SK-N-SH treated with all-trans-retinoic acid at 6 μM for 48 hours (cell line): ENCODE measurements at regions not wholly inside any gene's neighbourhood (a gene's known extent, or its start where the extent isn't known, plus 50 kb on each side); places are given as distances from the start of the nearest gene placed in this dataset.

Source experiments
- ATAC-seq: fragments of 200-7000 bp; cut with Tn5 transposase; 3 replicates; pipeline ENCODE4 v1.9.1; 2020; ENCODE audit warnings: mild to moderate bottlenecking, moderate library complexity
- ARNTL ChIP-seq: fragments of 450-650 bp; formaldehyde crosslinking; IDR thresholded peaks from 2 replicates; pipeline ENCODE4 v1.5.0; 2020; ENCODE audit warnings: low read depth, mild to moderate bottlenecking, moderate library complexity, borderline replicate concordance
- BACH2 ChIP-seq: fragments of 250-450 bp; sonication (Bioruptor Pico); IDR thresholded peaks from 2 replicates; pipeline ENCODE4 v1.9.0; 2021; ENCODE audit warnings: mild to moderate bottlenecking, borderline replicate concordance
- CSDC2 ChIP-seq: fragments of 250-450 bp; sonication (Bioruptor Pico); IDR thresholded peaks from 2 replicates; pipeline ENCODE4 v1.5.0; 2020; ENCODE audit warnings: mild to moderate bottlenecking, moderate library complexity
- ESRRG ChIP-seq: fragments of 250-450 bp; sonication (Bioruptor Pico); IDR thresholded peaks from 2 replicates; pipeline ENCODE4 v1.6.1; 2021; ENCODE audit warnings: mild to moderate bottlenecking
- GLIS3 ChIP-seq: fragments of 250-450 bp; sonication (Bioruptor Pico); IDR thresholded peaks from 2 replicates; pipeline ENCODE4 v1.5.0; 2020; ENCODE audit warnings: mild to moderate bottlenecking, moderate library complexity
- ISL1 ChIP-seq: fragments of 250-450 bp; sonication (Bioruptor Pico); IDR thresholded peaks from 2 replicates; pipeline ENCODE4 v2.1.2; 2022; ENCODE audit warnings: mild to moderate bottlenecking, moderate library complexity
- OSR1 ChIP-seq: fragments of 250-450 bp; sonication (Bioruptor Pico); IDR thresholded peaks from 2 replicates; pipeline ENCODE4 v1.8.0; 2022; ENCODE audit warnings: moderate library complexity, mild to moderate bottlenecking, inconsistent platforms
- SNAI2 ChIP-seq: fragments of 250-450 bp; sonication (Bioruptor Pico); IDR thresholded peaks from 2 replicates; pipeline ENCODE4 v1.5.0; 2020; ENCODE audit warnings: mild to moderate bottlenecking, moderate library complexity
- TOX ChIP-seq: fragments of 250-450 bp; sonication (Bioruptor Pico); IDR thresholded peaks from 2 replicates; pipeline ENCODE4 v1.8.0; 2021; ENCODE audit warnings: mild to moderate bottlenecking, moderate library complexity, borderline replicate concordance
- ZFP3 ChIP-seq: fragments of 250-450 bp; sonication (Bioruptor Pico); IDR thresholded peaks from 2 replicates; pipeline ENCODE4 v1.5.0; 2020; ENCODE audit warnings: mild to moderate bottlenecking, moderate library complexity
- ZFP30 ChIP-seq: fragments of 450-650 bp; formaldehyde crosslinking; IDR thresholded peaks from 2 replicates; pipeline ENCODE4 v1.5.0; 2022; ENCODE audit warnings: mild to moderate bottlenecking, moderate library complexity
- ZNF565 ChIP-seq: fragments of 450-650 bp; formaldehyde crosslinking; conservative IDR thresholded peaks from 2 replicates; pipeline ENCODE4 v1.5.0; 2020; ENCODE audit warnings: low read depth, mild to moderate bottlenecking, moderate library complexity
- ZNF70 ChIP-seq: fragments of 450-650 bp; formaldehyde crosslinking; IDR thresholded peaks from 2 replicates; pipeline ENCODE4 v1.5.0; 2020; ENCODE audit warnings: mild to moderate bottlenecking, moderate library complexity
- ZNF8 ChIP-seq: fragments of 450-650 bp; formaldehyde crosslinking; IDR thresholded peaks from 2 replicates; pipeline ENCODE4 v1.5.0; 2020; ENCODE audit warnings: mild to moderate bottlenecking, moderate library complexity
- TF ChIP-seq, protein P1 (sequence below): fragments of 250-450 bp; sonication (Bioruptor Pico); IDR thresholded peaks from 2 replicates; pipeline ENCODE4 v1.5.1; 2021; ENCODE audit warnings: mild to moderate bottlenecking, moderate library complexity
- TF ChIP-seq, protein P2 (sequence below): fragments of 250-450 bp; sonication (Bioruptor Pico); IDR thresholded peaks from 2 replicates; pipeline ENCODE4 v1.8.0; 2020; ENCODE audit warnings: mild to moderate bottlenecking, moderate library complexity, borderline replicate concordance
- TF ChIP-seq, protein P3 (sequence below): fragments of 250-450 bp; sonication (Bioruptor Pico); IDR thresholded peaks from 2 replicates; pipeline ENCODE4 v1.5.1; 2020; ENCODE audit warnings: low read depth, mild to moderate bottlenecking, moderate library complexity
- TF ChIP-seq, protein P4 (sequence below): fragments of 250-450 bp; sonication (Bioruptor Pico); IDR thresholded peaks from 2 replicates; pipeline ENCODE4 v1.5.0; 2020; ENCODE audit warnings: mild to moderate bottlenecking, moderate library complexity

DNA sequence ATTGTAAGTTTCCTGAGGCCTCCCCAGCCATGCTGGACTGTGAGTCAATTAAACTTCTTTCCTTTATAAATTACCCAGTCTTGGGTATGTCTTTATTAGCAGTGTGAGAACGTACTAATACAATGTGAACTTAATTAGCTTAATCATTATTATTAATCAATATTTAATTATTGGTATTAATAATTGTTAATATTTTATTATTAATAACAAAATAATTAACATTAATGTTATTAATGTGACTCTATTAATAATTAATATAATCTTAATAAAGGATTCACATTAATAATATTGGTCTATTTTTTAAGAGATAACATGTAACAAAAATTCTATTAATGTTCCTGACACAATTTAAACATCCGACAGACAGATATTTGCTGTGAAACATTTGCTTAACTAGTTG lies 164.9 kb upstream of the ATF7IP start:
- no peak for ATAC-seq

DNA sequence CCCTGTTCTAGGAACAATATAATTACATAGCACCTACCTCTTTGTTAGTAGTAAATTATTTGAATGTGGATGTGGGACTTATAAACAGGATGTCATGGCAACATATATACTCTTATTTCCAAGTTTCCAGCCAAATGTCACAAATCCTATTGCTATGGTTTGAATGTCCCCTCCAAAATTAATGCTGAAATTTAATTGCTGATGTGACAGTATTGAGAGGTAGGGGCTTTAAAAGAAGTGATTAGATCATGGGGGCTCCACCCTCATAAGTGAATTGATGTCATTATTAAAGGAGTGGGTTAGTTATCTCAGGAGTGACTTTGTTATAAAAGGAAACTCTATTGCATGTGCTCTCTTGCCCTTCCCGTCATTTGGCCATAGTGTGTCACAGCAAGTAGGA lies 164.2 kb upstream of the ATF7IP start:
- ATAC-seq = no peak
- no peak for TF ChIP-seq ZFP30 (CRISPR knock-in tag)
- no peak for TF ChIP-seq TOX (CRISPR knock-in tag)

More for the DNA sequence above, 164.9 kb upstream of the ATF7IP start:
- no peak for TF ChIP-seq ISL1 (CRISPR knock-in tag)
- no peak for TF ChIP-seq TOX (CRISPR knock-in tag)
- TF ChIP-seq BACH2 (CRISPR knock-in tag) = no peak
- TF ChIP-seq, protein P1, sequence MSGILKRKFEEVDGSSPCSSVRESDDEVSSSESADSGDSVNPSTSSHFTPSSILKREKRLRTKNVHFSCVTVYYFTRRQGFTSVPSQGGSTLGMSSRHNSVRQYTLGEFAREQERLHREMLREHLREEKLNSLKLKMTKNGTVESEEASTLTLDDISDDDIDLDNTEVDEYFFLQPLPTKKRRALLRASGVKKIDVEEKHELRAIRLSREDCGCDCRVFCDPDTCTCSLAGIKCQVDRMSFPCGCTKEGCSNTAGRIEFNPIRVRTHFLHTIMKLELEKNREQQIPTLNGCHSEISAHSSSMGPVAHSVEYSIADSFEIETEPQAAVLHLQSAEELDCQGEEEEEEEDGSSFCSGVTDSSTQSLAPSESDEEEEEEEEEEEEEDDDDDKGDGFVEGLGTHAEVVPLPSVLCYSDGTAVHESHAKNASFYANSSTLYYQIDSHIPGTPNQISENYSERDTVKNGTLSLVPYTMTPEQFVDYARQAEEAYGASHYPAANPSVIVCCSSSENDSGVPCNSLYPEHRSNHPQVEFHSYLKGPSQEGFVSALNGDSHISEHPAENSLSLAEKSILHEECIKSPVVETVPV (CRISPR knock-in tag) = no peak
- TF ChIP-seq ZFP30 (CRISPR knock-in tag) = no peak
- no peak for TF ChIP-seq ESRRG (CRISPR knock-in tag)
- no peak for TF ChIP-seq ARNTL (CRISPR knock-in tag)
- no peak for TF ChIP-seq GLIS3
- TF ChIP-seq ZFP3 (CRISPR knock-in tag) = no peak
- TF ChIP-seq, protein P2, sequence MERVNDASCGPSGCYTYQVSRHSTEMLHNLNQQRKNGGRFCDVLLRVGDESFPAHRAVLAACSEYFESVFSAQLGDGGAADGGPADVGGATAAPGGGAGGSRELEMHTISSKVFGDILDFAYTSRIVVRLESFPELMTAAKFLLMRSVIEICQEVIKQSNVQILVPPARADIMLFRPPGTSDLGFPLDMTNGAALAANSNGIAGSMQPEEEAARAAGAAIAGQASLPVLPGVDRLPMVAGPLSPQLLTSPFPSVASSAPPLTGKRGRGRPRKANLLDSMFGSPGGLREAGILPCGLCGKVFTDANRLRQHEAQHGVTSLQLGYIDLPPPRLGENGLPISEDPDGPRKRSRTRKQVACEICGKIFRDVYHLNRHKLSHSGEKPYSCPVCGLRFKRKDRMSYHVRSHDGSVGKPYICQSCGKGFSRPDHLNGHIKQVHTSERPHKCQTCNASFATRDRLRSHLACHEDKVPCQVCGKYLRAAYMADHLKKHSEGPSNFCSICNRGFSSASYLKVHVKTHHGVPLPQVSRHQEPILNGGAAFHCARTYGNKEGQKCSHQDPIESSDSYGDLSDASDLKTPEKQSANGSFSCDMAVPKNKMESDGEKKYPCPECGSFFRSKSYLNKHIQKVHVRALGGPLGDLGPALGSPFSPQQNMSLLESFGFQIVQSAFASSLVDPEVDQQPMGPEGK (CRISPR knock-in tag) = no peak
- TF ChIP-seq OSR1 = no peak
- no peak for TF ChIP-seq SNAI2 (CRISPR knock-in tag)
- no peak for TF ChIP-seq ZNF565 (CRISPR knock-in tag)
- TF ChIP-seq, protein P3, sequence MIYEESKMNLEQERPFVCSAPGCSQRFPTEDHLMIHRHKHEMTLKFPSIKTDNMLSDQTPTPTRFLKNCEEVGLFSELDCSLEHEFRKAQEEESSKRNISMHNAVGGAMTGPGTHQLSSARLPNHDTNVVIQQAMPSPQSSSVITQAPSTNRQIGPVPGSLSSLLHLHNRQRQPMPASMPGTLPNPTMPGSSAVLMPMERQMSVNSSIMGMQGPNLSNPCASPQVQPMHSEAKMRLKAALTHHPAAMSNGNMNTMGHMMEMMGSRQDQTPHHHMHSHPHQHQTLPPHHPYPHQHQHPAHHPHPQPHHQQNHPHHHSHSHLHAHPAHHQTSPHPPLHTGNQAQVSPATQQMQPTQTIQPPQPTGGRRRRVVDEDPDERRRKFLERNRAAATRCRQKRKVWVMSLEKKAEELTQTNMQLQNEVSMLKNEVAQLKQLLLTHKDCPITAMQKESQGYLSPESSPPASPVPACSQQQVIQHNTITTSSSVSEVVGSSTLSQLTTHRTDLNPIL (CRISPR knock-in tag) = no peak

DNA sequence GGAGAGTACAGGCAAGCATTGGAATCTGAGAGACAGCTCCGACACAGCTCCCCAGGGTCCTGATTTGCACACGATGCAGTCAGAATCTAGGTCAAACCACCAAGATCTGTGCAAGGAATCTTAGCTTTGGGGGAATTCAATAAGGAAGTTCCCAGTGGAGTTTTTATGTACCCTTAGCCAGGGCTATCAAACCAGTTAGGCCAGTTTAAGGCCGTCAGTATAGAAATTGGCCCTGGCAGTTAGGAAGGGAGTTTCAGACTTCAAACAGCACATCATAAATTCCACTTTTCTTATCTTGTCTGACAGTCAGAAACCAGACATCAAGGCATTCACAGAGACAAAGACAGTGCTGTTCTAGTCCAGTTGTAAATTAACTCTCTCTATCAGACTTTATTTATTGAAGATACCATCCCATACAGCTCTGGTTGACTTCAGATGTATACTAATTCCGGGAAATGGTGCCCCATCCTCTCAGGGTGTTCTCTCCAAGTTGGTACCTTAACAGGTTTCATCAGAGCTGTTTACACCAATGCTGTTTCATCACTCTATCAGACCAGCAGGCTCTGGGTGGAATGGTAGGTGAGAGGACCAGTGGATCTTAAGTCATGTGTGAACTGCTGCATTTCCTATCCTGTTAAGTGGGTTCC lies 157.5 kb upstream of the ATF7IP start:
- TF ChIP-seq, protein P1 (CRISPR knock-in tag) = no peak
- no peak for TF ChIP-seq ZNF70 (CRISPR knock-in tag)
- TF ChIP-seq, protein P3 (CRISPR knock-in tag) = no peak
- no peak for TF ChIP-seq GLIS3
- TF ChIP-seq ESRRG (CRISPR knock-in tag) = no peak
- no peak for TF ChIP-seq ZFP3 (CRISPR knock-in tag)
- TF ChIP-seq OSR1 = no peak
- TF ChIP-seq ZNF565 (CRISPR knock-in tag) = no peak
- TF ChIP-seq ZNF8 (CRISPR knock-in tag) = no peak
- no peak for TF ChIP-seq BACH2 (CRISPR knock-in tag)
- TF ChIP-seq, protein P2 (CRISPR knock-in tag) = no peak
- no peak for TF ChIP-seq ZFP30 (CRISPR knock-in tag)
- no peak for TF ChIP-seq SNAI2 (CRISPR knock-in tag)
- TF ChIP-seq, protein P4, sequence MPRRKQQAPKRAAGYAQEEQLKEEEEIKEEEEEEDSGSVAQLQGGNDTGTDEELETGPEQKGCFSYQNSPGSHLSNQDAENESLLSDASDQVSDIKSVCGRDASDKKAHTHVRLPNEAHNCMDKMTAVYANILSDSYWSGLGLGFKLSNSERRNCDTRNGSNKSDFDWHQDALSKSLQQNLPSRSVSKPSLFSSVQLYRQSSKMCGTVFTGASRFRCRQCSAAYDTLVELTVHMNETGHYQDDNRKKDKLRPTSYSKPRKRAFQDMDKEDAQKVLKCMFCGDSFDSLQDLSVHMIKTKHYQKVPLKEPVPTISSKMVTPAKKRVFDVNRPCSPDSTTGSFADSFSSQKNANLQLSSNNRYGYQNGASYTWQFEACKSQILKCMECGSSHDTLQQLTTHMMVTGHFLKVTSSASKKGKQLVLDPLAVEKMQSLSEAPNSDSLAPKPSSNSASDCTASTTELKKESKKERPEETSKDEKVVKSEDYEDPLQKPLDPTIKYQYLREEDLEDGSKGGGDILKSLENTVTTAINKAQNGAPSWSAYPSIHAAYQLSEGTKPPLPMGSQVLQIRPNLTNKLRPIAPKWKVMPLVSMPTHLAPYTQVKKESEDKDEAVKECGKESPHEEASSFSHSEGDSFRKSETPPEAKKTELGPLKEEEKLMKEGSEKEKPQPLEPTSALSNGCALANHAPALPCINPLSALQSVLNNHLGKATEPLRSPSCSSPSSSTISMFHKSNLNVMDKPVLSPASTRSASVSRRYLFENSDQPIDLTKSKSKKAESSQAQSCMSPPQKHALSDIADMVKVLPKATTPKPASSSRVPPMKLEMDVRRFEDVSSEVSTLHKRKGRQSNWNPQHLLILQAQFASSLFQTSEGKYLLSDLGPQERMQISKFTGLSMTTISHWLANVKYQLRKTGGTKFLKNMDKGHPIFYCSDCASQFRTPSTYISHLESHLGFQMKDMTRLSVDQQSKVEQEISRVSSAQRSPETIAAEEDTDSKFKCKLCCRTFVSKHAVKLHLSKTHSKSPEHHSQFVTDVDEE = no peak
- TF ChIP-seq CSDC2 (CRISPR knock-in tag) = no peak
- no peak for ATAC-seq
